ENCODE measurements at regions not wholly inside any gene's neighbourhood (a gene's known extent, or its start where the extent isn't known, plus 50 kb on each side); places are given as distances from the start of the nearest gene placed in this dataset.

- no peaks in the 10 kb centered on the region for H3K4me1 ChIP-seq (ENCODE audit: control insufficient read depth in 2 of 2, insufficient read depth in 2 of 2, low read length in 2 of 2)
- no peak overlapping the region for H3K4me2 ChIP-seq (replicated peaks; ENCODE audit: low read depth, low read length, poor library complexity, severe bottlenecking)
- H3K27ac Mint-ChIP-seq, result no peak overlapping the region
- H3K4me1 Mint-ChIP-seq, result no peaks in the 10 kb centered on the region
- H3K9me3 Mint-ChIP-seq (ENCODE audit: insufficient read depth), result no peaks in the 10 kb centered on the region
- no peak for DNase-seq
- no peak overlapping the region for H3K9ac ChIP-seq (ENCODE audit: low read length)
- POLR2A ChIA-PET, result no interaction called here
- H3K27me3 Mint-ChIP-seq, result peaks cover 4% of the 10 kb centered on the region
- H3K36me3 ChIP-seq (replicated peaks in 1 of 2; ENCODE audit: control extremely low read depth in 1 of 2, control insufficient read depth in 1 of 2, extremely low read depth in 1 of 2, insufficient read depth in 2 of 2, low read length in 1 of 2), result no peaks in the 10 kb centered on the region
- CTCF ChIA-PET, result no interaction called here
- no peak overlapping the region for H3K4me3 Mint-ChIP-seq
- no peaks in the 10 kb centered on the region for H3K79me2 ChIP-seq (ENCODE audit: control insufficient read depth, insufficient read depth, low read length)
- H3K27me3 ChIP-seq (replicated peaks in 1 of 4; ENCODE audit: control extremely low read depth in 1 of 4, control insufficient read depth in 3 of 4, insufficient read depth in 4 of 4, low read length in 3 of 4), result no peaks in the 10 kb centered on the region
- no peaks in the 10 kb centered on the region for H4K20me1 ChIP-seq (ENCODE audit: control insufficient read depth, insufficient read depth, low read length, poor library complexity, severe bottlenecking)
- 92% methylated on average over 3 of the region's 4 CpGs for WGBS (ENCODE audit: insufficient coverage)
- H3K4me3 ChIP-seq (ENCODE audit: control extremely low read depth in 1 of 5, extremely low read depth in 1 of 5, insufficient read depth in 1 of 5, low read depth in 2 of 5, low read length in 4 of 5), result no peak overlapping the region
- H2AFZ ChIP-seq (ENCODE audit: insufficient read depth, low read depth, low read length, poor library complexity, severe bottlenecking), result no peak overlapping the region
- H3K9me3 ChIP-seq (ENCODE audit: control extremely low read depth in 1 of 3, control insufficient read depth in 2 of 3, insufficient read depth in 1 of 3, low read length in 2 of 3), result no peaks in the 10 kb centered on the region
- TF ChIP-seq EZH2 (IDR thresholded peaks at IDR 0.05; ENCODE audit: borderline replicate concordance, insufficient read depth, low read depth, low read length, poor library complexity, severe bottlenecking) (no peak), CTCF (IDR thresholded peaks at IDR 0.05) (no peak)
- intact Hi-C loops (cut with micrococcal nuclease), result no loop called here
- ATAC-seq (ENCODE audit: low read depth), result no peak
- no peak overlapping the region for H3K27ac ChIP-seq (ENCODE audit: low read length in 2 of 2)
Observed at GRCh38 chr16:66116163-66117002, 250.1 kb upstream of the CDH5 start.

- WGBS (ENCODE audit: insufficient coverage), result 87% methylated on average over 3 of the region's 3 CpGs
- CTCF ChIA-PET, result no interaction called here
Observed at GRCh38 chr16:66115373-66115772, 251.1 kb upstream of the CDH5 start.

More at GRCh38 chr16:66115373-66115772, 251.1 kb upstream of the CDH5 start:
- no peak overlapping the region for H3K4me2 ChIP-seq (replicated peaks; ENCODE audit: low read depth, low read length, poor library complexity, severe bottlenecking)
- DNase-seq (no peak), ATAC-seq (ENCODE audit: low read depth) (no peak)
- no peaks in the 10 kb centered on the region for H3K27me3 ChIP-seq (replicated peaks in 1 of 4; ENCODE audit: control extremely low read depth in 1 of 4, control insufficient read depth in 3 of 4, insufficient read depth in 4 of 4, low read length in 3 of 4)
- no peak overlapping the region for H3K4me3 ChIP-seq (ENCODE audit: control extremely low read depth in 1 of 5, extremely low read depth in 1 of 5, insufficient read depth in 1 of 5, low read depth in 2 of 5, low read length in 4 of 5)
- no peaks in the 10 kb centered on the region for H3K4me1 ChIP-seq (ENCODE audit: control insufficient read depth in 2 of 2, insufficient read depth in 2 of 2, low read length in 2 of 2)
- H2AFZ ChIP-seq (ENCODE audit: insufficient read depth, low read depth, low read length, poor library complexity, severe bottlenecking), result no peak overlapping the region
- intact Hi-C loops (cut with micrococcal nuclease), result no loop called here
- H3K9me3 Mint-ChIP-seq (ENCODE audit: insufficient read depth), result no peaks in the 10 kb centered on the region
- POLR2A ChIA-PET, result no interaction called here
- H3K79me2 ChIP-seq (ENCODE audit: control insufficient read depth, insufficient read depth, low read length), result no peaks in the 10 kb centered on the region
- H3K4me1 Mint-ChIP-seq, result no peaks in the 10 kb centered on the region
- TF ChIP-seq CTCF (IDR thresholded peaks at IDR 0.05), result no peak
- no peak for TF ChIP-seq EZH2 (IDR thresholded peaks at IDR 0.05; ENCODE audit: borderline replicate concordance, insufficient read depth, low read depth, low read length, poor library complexity, severe bottlenecking)
- no peaks in the 10 kb centered on the region for H3K36me3 ChIP-seq (replicated peaks in 1 of 2; ENCODE audit: control extremely low read depth in 1 of 2, control insufficient read depth in 1 of 2, extremely low read depth in 1 of 2, insufficient read depth in 2 of 2, low read length in 1 of 2)
- no peak overlapping the region for H3K27ac ChIP-seq (ENCODE audit: low read length in 2 of 2)
- H3K4me3 Mint-ChIP-seq, result no peak overlapping the region
- peaks cover 6% of the 10 kb centered on the region for H3K27me3 Mint-ChIP-seq
- H4K20me1 ChIP-seq (ENCODE audit: control insufficient read depth, insufficient read depth, low read length, poor library complexity, severe bottlenecking), result no peaks in the 10 kb centered on the region
- no peaks in the 10 kb centered on the region for H3K9me3 ChIP-seq (ENCODE audit: control extremely low read depth in 1 of 3, control insufficient read depth in 2 of 3, insufficient read depth in 1 of 3, low read length in 2 of 3)
- no peak overlapping the region for H3K9ac ChIP-seq (ENCODE audit: low read length)
- no peak overlapping the region for H3K27ac Mint-ChIP-seq
